NCI-H2227 (cell line): ENCODE measurements at regions not wholly inside any gene's neighbourhood (a gene's known extent, or its start where the extent isn't known, plus 50 kb on each side); places are given as distances from the start of the nearest gene placed in this dataset.

Source experiments
- DNase-seq: peaks from one replicate; lab custom pipeline; 2025; ENCODE audit not compliant: unreplicated experiment; lab: John Stamatoyannopoulos, UW

GRCh38 chr13:84528408-84529070 is 646.3 kb upstream of the SLITRK1 start:
- no peak for DNase-seq

- DNase-seq: no peak
Measured at GRCh38 chr13:84525865-84526264, 643.6 kb upstream of the SLITRK1 start.

- no peak for DNase-seq
Measured at GRCh38 chr13:84524586-84524985, 642.3 kb upstream of the SLITRK1 start.

GRCh38 chr13:84500016-84500415 is 617.7 kb upstream of the SLITRK1 start:
- no peak for DNase-seq

GRCh38 chr13:84497613-84498012 is 615.3 kb upstream of the SLITRK1 start:
- no peak for DNase-seq

- DNase-seq: no peak
Measured at GRCh38 chr13:84491952-84492351, 609.7 kb upstream of the SLITRK1 start.

- DNase-seq: no peak
Measured at GRCh38 chr13:84487752-84488151, 605.5 kb upstream of the SLITRK1 start.

GRCh38 chr13:84481958-84482357 is 599.7 kb upstream of the SLITRK1 start:
- no peak for DNase-seq

- DNase-seq: no peak
Measured at GRCh38 chr13:84479656-84480055, 597.4 kb upstream of the SLITRK1 start.

GRCh38 chr13:84470528-84470927 is 588.3 kb upstream of the SLITRK1 start:
- no peak for DNase-seq

- DNase-seq: no peak
Measured at GRCh38 chr13:84466461-84466860, 584.2 kb upstream of the SLITRK1 start.

- no peak for DNase-seq
Measured at GRCh38 chr13:84460989-84461388, 578.7 kb upstream of the SLITRK1 start.

- DNase-seq: no peak
Measured at GRCh38 chr13:84455143-84455905, 573.0 kb upstream of the SLITRK1 start.

- no peak for DNase-seq
Measured at GRCh38 chr13:84447640-84447978, 565.3 kb upstream of the SLITRK1 start.

GRCh38 chr13:84446972-84447639 is 564.8 kb upstream of the SLITRK1 start:
- DNase-seq: no peak

- DNase-seq: no peak
Measured at GRCh38 chr13:84445776-84446175, 563.5 kb upstream of the SLITRK1 start.

- DNase-seq: no peak
Measured at GRCh38 chr13:84443463-84443862, 561.2 kb upstream of the SLITRK1 start.

GRCh38 chr13:84439108-84439507 is 556.8 kb upstream of the SLITRK1 start:
- DNase-seq: no peak

- no peak for DNase-seq
Measured at GRCh38 chr13:84433024-84433423, 550.8 kb upstream of the SLITRK1 start.

- DNase-seq: no peak
Measured at GRCh38 chr13:84431646-84432045, 549.4 kb upstream of the SLITRK1 start.

- DNase-seq: no peak
Measured at GRCh38 chr13:84430446-84430845, 548.2 kb upstream of the SLITRK1 start.

GRCh38 chr13:84430015-84430414 is 547.7 kb upstream of the SLITRK1 start:
- no peak for DNase-seq
